IPS DF 4.7 (cell line): ENCODE measurements at regions not wholly inside any gene's neighbourhood (a gene's known extent, or its start where the extent isn't known, plus 50 kb on each side); places are given as distances from the start of the nearest gene placed in this dataset.
A peak's percentile ranks its signal among the peaks of the same experiment; 100 is the strongest.
"Not testable (repeated sequence)": the region's sequence is repeated elsewhere in the genome, so short reads cannot be mapped to it uniquely, and the experiment has no call there.

Experiments used
- DNase-seq: peaks from one replicate; pipeline ENCODE4 v3.0.0-alpha.2; 2013; ENCODE audit warnings: low spot score; ENCODE audit errors: extremely low read depth

DNA sequence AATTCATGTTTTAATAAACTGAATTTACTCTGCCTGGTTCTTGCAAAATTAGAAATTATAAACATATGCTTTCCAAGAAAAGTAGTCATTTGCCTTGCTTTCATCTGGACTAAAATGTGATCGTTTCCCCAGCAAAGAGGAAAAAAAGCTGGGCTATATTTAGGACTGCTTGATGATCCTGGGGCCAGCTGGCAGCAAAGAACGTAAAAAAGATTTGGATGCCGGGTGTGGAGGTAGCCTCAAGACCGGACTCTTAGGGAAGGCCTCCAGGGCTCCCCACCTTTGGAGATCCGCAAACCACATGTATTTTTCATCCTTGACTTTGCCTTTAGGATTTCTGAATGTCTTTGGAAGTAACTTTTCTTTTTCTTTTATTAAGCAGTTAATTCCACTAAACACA is 156.1 kb upstream of the SEMA6A start:
- DNase-seq: no peak

DNA sequence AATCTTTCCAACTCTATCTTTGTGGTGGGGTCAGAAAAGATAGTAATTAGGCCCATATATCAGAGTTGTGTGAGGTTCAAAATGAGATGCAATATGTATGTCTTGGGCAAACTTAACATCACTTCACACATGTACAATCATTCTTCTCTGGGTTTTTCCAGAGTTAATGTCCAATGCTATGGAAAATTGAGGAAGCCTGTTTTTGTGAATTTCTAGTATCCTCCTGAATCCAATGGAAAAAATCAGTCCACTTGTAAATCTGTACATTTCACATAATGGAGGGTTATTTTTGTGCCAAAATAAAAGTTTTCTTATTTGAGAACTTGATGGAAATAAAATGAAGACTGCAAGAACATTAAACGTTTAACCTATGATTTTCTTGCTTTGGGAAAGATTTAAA is 155.6 kb upstream of the SEMA6A start:
- no peak for DNase-seq

DNA sequence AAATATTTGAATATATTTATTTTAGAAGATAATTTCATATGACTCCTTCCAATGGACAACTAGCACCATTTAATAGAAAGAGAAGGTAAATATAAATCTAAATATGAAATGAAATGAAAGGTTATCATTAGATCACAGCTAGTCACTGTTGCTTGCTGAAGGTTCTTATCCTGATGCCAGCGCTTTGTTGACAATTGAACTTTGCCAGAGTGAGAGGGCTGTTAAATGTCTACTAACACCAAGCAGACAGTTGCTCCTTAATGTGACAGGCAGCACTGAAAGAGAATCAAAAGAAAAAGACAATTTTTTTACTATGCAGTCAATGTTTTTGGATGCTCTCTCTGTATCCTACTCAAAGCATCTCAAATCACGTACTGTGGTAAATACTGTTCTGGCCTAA is 152.6 kb upstream of the SEMA6A start:
- DNase-seq: no peak

DNA sequence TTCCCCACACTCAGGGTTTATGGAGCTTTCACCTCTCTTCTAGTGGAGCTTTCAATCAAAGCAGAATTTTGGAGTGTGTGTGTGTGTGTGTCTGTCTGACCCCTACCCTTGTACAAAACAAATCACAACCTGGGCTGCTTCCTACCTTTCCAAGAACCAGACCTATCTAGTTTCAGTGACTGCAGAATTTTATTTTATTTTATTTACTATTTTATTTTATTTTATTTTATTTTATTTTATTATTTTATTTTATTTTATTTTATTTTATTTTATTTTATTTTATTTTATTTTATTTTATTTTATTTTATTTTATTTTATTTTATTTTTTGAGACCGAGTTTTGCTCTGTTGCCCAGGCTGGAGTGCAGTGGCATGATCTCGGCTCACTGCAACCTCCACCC is 151.6 kb upstream of the SEMA6A start:
- not testable (repeated sequence) for DNase-seq

DNA sequence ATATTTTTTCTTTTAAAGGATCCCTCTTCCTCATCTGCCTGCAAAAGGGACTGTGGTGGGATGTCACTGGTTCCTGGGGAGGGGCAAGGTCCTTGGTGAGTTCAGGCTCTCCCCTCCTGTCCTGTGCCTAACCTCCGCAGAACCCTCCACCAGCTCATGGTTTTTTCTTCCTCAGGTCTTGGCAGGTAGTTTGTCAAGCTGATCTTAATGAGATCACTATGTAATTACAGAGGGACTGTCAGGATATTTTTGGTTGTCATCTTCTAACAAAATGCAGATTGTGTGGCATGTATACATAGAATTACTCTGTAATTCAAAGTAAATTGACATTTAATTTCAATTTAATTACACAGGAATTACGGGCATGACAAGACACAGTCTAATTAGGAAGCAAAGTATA is 150.3 kb upstream of the SEMA6A start:
- DNase-seq: no peak

DNA sequence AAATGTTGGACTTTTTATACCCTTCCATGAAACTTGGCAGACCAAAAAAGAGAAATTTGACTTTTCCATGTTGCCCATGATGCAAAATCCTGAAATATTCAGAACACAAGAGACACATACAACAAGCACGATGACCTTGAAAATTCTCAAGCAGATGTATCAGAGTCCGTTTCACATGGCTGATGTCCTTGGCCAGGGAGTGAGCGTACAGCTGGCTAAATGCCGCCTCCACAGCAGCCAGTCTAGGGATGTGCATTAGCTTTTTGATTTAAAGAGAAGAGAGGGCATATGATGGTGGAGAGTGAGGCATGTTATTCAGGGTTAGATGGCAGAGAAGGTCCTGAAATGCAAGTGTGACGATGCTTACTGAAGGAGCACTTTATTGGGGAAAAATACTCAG is 148.0 kb upstream of the SEMA6A start:
- no peak for DNase-seq

DNA sequence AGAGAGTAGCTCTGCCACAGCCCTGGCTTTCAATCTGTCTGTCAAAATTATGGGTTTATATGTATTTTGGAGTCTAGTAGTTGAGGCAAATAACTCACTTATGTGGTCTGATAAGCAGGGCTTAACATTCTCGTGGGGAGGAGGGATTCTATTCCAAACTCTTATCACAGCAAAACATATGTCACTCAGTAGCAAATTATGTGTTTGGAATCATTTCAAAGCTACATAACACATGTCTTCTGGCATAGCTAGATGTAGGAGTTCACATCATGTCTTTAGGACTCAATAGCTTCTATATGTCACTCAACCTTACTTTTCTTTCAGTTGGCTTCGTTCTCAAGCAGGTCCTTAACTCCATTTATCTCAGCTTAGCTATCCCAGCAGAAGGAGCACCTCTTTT is 144.5 kb upstream of the SEMA6A start:
- no peak for DNase-seq

DNA sequence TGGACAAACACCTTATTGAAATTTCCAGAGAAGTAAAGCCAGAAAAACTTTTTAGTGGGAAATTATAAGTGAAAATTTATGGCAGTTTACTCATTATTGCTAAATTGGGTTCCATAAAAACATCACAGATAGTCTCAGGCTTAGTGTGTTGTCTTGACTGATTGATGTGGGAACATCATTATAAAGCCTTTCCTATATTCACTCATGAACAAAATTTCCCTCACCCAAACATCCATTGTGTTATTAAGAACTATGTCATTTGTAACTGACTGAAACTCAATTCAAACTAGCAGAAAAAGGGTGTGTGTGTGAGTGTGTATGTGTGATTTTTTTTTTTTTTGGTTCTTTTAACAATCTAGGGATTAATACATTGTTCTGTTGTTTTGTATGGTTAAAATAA is 143.7 kb upstream of the SEMA6A start:
- no peak for DNase-seq

DNA sequence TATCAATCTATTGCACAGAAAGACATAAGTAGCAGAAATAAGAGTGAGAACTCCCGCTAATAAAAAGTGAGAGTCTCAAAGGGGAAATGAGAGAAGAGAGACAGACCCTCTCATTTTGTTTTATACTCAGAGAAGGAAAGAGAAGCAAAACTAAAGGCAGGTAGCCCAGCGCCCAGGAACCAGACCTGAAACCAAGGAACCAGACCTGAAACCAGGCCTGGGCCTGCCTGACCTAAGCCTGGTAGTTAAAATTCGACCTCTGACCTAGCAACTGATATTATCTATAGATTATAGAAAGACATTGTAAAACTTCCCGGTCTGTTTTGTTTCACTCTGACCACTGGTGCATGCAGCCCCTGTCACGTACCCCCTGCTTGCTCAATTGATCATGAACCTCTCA is 134.5 kb upstream of the SEMA6A start:
- no peak for DNase-seq

DNA sequence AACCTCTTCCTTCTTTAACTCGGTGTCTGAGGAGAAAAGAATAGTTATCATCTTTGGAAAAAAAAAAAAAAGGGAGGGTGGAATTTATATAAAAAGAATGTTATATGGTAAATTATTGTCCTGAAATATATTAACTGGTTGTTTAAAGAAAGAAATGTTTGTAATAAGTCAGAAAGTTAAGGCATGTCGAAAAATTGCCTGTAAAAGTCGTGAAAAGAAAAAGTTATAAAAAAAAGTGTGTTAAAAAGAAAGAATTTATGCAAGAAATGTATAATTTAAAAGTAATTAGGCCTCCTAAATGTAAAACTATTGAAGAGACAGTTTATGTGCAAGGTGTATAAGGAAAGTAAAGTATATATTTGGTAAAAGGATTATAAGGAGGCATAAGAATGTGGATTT is 130.5 kb upstream of the SEMA6A start:
- DNase-seq: not testable (repeated sequence)

DNA sequence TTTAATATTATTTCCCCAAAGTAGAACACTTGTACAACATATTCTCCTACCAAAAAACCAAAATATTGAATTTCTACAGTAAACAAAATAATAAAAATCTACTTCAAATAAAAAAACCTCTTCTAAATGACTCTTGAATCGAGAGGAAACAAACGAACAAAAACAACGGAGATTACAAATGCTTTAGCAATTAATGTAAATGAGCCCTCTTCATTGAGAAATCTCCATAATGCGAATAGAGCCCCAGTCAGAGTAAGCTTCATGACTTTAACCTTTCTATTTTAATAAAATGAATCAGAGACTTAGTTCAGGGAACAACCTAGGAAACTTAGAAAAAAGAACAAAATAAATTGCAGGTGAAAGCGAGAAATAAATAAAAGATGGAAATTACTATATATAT is 129.3 kb upstream of the SEMA6A start:
- DNase-seq: no peak

DNA sequence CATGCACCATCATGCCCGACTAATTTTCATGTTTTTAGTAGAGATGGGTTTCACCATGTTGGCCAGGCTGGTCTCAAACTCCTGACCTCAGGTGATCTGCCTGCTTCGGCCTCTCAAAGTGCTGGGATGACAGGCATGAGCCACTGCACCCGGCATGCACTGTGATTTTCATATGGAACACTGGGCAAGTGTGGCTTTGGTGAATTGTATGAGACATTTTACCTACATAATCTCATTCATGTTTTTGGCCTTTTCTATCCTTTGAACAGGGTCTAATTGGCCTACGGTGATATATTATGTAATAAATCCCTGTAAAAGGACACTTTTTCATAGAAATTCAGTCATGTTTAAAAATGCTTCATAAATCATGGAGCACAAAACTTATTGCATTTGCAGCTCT is 128.7 kb upstream of the SEMA6A start:
- DNase-seq: no peak

DNA sequence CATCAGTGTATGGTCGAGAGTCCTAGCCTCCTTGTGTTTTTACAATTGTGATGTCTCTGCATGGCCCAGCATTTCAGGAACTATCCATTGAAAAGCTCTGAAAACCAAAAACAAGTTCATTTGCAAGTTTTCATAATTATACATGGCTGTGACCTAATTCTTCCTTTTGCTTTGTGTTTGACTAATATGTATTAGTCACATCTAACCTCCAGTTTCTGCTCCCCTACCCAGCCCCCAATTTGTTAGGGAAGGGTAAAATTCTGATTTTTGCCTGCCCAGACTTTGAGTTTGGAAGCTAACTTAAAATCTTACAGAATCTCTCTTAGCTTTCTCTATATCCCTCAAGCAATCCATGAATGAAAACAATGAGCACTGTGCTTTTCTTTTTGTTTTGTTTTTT is 128.2 kb upstream of the SEMA6A start:
- no peak for DNase-seq

DNA sequence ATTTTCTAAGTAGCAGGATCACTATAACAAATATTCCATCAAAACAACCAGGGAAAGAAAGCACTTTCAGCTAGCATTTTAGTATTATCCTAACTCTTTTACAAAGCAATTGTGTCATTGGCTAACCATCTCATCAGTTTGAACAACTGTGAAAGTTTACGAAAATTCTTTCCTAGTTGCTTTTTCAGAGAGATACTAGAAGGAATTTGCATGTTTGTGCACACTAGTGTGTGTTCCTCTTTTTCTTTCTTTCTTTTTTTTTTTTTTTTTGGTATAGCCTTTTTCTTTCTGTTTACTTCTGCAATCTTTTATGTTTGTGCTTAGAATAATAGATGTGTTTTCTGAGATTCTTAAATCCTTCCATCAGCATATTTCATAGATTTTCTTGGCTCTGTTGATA is 124.7 kb upstream of the SEMA6A start:
- DNase-seq: no peak

DNA sequence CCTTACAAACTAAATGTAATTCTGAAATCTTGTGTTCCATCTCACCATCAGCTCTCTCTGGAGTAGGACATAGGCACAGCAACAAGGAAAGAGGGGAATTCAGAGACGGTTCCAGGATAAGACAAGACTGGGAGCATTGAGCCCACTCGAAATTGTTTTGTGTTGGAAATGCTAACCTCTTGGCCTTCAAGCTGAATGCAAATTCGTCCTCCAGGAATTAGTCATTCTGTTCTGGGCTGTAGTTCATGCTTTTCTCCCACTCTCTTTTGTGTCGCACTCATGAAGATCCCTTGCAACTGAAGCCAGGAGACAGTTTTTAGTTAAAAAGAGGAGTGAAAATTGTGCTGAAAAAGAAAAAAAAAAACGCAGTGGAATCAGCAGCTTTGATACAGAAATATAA is 121.7 kb upstream of the SEMA6A start:
- peak; percentile 22 for DNase-seq

DNA sequence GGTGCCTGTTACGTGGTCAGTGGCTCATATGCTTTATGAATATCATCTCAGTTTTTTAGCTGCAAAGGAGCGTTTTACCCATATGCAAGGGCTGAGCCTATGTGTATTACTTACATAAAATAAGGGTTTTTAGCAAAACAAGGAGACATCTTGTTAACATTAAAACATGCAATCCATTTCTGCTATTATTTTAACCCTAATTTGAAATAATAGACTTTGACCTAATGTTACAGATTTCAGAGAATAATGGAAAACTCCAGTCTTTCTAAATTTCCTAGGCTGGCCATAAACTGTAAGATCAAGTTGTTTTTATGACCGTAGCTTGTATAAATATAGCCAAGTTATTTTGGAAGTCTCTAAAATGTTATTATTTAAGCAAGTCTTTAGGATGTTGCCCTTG is 121.1 kb upstream of the SEMA6A start:
- DNase-seq: no peak

DNA sequence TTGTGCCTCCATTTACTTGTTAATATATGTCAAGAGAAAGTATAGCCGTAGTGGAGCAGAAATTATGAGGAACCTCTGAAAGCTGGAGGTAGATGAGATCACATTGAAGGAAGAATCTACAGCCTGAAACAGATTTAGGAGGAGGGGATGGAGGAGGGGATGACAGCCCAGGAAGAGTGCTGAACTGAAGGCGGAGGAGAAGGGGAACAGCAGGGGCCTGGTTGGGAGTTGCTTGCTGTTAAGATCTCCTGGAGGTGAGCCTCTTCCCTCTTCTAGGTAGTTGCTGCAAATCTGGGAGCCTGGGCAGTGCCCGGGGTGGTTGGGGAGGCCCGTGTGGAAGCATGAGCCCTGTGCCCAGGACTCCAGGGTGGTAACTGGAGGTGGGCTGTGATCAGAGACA is 111.8 kb upstream of the SEMA6A start:
- DNase-seq: no peak

DNA sequence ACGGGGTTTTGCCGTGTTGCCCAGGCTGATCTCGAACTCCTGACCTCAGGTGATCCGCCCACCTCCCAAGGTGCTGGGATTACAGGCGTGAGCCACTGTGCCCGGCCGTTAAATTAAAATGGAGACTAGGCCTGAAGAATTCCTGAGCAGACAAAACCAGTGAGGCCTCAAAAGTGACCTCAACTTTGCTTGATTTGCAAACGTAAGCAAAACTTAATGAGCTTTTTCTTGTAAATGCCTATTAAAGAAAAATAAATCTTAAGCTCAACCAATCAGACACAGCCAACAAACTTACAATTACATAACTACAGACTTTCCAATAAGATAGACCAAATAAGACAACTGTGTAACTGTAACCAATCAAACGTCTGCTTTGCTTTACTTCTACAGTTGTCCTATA is 111.3 kb upstream of the SEMA6A start:
- DNase-seq: no peak

DNA sequence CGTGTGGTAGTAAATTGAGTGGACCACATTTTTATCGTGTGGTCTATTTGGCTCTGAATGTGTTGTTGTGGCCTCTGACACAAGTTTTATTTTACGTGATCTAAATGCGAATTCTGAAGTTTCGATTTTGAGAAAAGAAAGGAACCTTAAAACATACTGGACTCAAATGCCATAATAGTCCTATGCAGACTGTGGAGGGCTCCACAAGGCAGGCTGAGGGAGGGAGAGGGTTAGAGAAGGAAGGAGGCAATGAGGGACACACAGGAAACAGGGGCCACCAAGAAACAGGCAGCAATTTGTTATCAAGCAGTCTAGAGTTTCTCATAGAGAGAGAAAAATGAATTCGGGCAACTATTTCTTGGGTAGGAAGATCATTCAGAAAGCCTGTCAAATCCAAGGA is 110.4 kb upstream of the SEMA6A start:
- DNase-seq: no peak

DNA sequence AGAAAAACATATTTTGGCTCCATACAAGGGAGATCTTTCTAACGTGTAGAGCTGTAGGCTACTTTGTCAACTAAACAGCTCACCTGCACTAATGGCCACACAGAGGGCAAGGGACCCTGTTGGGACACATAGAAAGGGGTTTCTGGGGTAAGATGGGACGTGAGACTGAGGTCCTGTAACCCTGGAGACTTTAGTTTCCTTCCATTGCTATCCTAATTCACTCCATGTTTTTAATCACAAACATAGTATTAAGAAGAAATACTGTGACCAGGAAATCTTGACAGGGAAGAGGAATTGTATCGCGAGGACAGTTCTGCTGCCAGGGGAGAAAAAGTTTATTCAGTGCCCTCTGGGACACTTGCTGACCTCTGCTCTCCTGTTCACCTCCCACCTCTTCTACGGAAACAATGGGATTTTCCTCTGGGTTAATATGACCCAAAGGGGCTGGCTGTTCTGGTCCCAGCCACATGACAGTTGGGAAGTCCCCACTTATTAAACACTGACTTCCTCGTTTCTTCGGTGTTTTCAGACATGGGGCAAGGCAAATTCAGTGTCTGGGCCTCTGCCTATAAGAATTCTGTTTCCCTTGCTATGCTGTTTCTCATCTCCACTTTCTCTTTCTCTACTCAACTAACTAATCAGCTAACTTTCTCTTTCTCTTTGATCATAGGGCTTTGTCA is 106.9 kb upstream of the SEMA6A start:
- DNase-seq: no peak

DNA sequence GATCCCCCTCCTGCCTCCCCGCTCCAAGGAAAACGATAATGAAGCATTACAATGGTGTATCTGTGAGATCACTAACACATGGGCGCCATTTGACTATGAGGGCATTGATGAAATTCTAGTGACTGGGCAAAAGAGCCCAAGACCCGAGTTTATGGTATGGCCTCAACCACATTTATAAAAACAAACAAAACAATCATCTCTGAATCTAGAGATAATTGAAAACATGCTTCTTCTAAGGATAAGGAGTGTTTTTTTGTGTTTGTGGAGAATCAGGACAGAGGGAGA is 100.9 kb upstream of the SEMA6A start:
- no peak for DNase-seq

DNA sequence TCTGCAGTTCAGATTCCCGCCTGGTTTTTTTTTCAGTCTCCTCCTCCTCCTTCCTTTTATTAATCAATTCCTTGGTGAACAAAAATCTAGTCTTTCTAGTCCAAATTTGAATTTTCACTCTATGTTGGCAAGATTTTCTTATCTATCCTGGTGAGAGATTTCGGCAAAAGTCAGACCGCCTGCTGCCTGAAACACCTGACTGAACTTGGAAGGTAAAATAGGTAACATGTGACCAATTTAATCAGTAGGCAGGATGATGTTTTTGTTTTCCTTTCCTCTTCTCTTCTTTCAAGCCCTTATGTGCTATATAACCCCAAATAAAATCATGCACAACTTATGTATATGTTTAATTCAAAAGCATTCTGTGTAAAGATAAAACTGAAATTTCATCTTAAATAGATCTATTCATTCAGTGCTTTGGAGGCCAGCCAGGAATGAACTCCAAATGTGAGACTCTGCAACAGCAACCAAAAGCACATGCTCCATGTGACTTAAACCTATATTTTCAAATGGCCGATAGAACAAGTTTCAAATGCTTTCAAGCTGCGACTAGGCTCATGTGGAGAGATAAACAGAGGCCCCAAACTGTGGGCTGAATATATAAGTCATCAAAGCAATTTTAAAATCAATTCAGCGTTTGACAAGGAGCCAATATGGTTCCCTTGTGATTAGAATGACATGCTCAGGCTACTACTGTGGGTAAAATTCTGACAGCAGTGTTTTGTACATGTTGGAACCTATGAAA is 100.4 kb upstream of the SEMA6A start:
- DNase-seq: no peak

DNA sequence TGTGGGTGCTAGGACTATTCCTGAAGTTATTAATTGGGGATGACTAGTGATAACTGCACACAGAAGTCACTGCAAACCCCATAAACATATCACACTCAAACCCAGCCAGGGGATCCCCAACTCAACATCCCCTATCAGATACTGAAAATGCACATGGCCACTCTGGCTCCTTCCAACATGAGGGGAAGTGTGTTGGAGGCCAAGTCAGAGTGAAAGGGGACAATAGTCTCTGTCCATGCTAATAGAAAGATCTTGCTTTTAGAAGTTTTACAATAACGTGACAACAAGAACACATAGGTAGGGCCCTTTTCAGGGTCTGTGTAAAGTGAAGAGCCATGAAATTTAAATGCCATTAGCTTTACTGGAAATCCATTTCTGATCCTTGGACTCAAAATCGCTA is 98.8 kb upstream of the SEMA6A start:
- no peak for DNase-seq

DNA sequence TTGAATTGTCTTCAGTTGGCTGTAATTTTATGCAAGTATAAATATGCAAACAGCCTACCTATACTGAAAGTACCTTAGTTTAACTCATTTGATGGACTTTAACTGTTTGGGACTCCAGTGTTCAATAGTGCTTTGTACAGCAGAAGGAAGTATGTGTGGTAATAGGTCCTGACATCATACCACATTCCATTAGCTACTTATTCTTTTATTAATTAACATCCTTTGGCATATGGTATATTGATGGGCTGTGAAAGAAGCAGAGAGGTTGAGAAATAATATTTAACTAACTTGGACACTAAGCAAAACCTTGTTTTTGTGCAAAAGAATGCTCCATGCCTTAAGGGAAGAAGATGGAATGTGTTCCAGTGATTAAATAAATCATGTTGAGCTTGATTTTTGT is 97.6 kb upstream of the SEMA6A start:
- DNase-seq: no peak
